ENCODE measurements at regions not wholly inside any gene's neighbourhood (a gene's known extent, or its start where the extent isn't known, plus 50 kb on each side); places are given as distances from the start of the nearest gene placed in this dataset.
"Not testable (repeated sequence)": the region's sequence is repeated elsewhere in the genome, so short reads cannot be mapped to it uniquely, and the experiment has no call there.

GRCh38 chr6:130708338-130708737 lies 118.9 kb upstream of the SMLR1 start:
- DNase-seq (ENCODE audit: low read depth), result no peak

- DNase-seq (ENCODE audit: low read depth), result not testable (repeated sequence)
Observed at GRCh38 chr6:130711641-130712040, 115.6 kb upstream of the SMLR1 start.

- no peak for DNase-seq (ENCODE audit: low read depth)
Observed at GRCh38 chr6:130713144-130713543, 114.1 kb upstream of the SMLR1 start.

- DNase-seq (ENCODE audit: low read depth), result no peak
Observed at GRCh38 chr6:130715058-130715457, 112.1 kb upstream of the SMLR1 start.

- no peak for DNase-seq (ENCODE audit: low read depth)
Observed at GRCh38 chr6:130716466-130716865, 110.7 kb upstream of the SMLR1 start.

- DNase-seq (ENCODE audit: low read depth), result no peak
Observed at GRCh38 chr6:130717657-130718056, 109.5 kb upstream of the SMLR1 start.

- no peak for DNase-seq (ENCODE audit: low read depth)
Observed at GRCh38 chr6:130720076-130720715, 107.0 kb upstream of the SMLR1 start.

GRCh38 chr6:130724089-130724488 lies 103.1 kb upstream of the SMLR1 start:
- no peak for DNase-seq (ENCODE audit: low read depth)

- DNase-seq (ENCODE audit: low read depth), result no peak
Observed at GRCh38 chr6:130725551-130725950, 101.7 kb upstream of the SMLR1 start.

GRCh38 chr6:130728064-130728463 lies 99.1 kb upstream of the SMLR1 start:
- DNase-seq (ENCODE audit: low read depth), result not testable (repeated sequence)

- no peak for DNase-seq (ENCODE audit: low read depth)
Observed at GRCh38 chr6:130730600-130730999, 96.6 kb upstream of the SMLR1 start.

- DNase-seq (ENCODE audit: low read depth), result no peak
Observed at GRCh38 chr6:130734161-130734560, 93.0 kb upstream of the SMLR1 start.

GRCh38 chr6:130740308-130740707 lies 86.9 kb upstream of the SMLR1 start:
- DNase-seq (ENCODE audit: low read depth), result no peak

GRCh38 chr6:130742131-130742681 lies 85.0 kb upstream of the SMLR1 start:
- DNase-seq (ENCODE audit: low read depth), result no peak

GRCh38 chr6:130743175-130743574 lies 84.0 kb upstream of the SMLR1 start:
- DNase-seq (ENCODE audit: low read depth), result no peak

- DNase-seq (ENCODE audit: low read depth), result no peak
Observed at GRCh38 chr6:130744576-130745366, 82.4 kb upstream of the SMLR1 start.

- DNase-seq (ENCODE audit: low read depth), result no peak
Observed at GRCh38 chr6:130748041-130748440, 79.2 kb upstream of the SMLR1 start.

GRCh38 chr6:130749402-130749801 lies 77.8 kb upstream of the SMLR1 start:
- DNase-seq (ENCODE audit: low read depth), result no peak

GRCh38 chr6:130752267-130752666 lies 74.9 kb upstream of the SMLR1 start:
- DNase-seq (ENCODE audit: low read depth), result no peak

- DNase-seq (ENCODE audit: low read depth), result no peak
Observed at GRCh38 chr6:130754786-130755367, 72.3 kb upstream of the SMLR1 start.

- no peak for DNase-seq (ENCODE audit: low read depth)
Observed at GRCh38 chr6:130755368-130756034, 71.7 kb upstream of the SMLR1 start.

GRCh38 chr6:130756824-130757223 lies 70.4 kb upstream of the SMLR1 start:
- no peak for DNase-seq (ENCODE audit: low read depth)

Data from LHCN-M2 (cell line).